H54 (cell line): ENCODE measurements at regions not wholly inside any gene's neighbourhood (a gene's known extent, or its start where the extent isn't known, plus 50 kb on each side); places are given as distances from the start of the nearest gene placed in this dataset.

Experiments used
- DNase-seq: peaks from one replicate; pipeline ENCODE4 v3.0.0; 2011; ENCODE audit warnings: low spot score, mixed read lengths; ENCODE audit not compliant: insufficient read length
- FAIRE-seq: peaks from 3 replicates; lab custom pipeline; 2011; peaks lifted over from hg19 to GRCh38; lab: Jason Lieb, UNC
- POLR2A ChIP-seq: IDR thresholded peaks from 2 replicates; pipeline ENCODE4 v1.6.1; 2011; ENCODE audit warnings: low read depth, mild to moderate bottlenecking, low read length

DNA sequence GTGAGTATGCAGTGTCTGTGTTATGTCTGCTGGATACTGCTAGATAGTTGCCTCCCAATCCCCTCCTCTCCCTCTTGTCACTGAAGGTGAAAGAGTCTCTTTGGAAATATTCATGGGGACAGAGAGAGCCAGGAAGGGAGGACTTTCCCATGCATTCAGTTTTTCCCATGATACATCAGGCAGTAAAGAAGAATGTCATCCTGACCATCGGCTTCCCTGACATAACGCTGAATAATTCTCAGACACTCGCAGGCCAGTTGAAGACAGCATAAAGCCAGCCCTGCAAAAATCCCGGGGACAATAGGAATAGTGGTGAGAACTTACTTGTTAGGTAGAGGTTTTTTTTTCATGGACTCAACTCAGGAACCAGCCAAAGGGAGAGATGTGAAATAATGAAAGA, 58.1 kb downstream of the KLF4 start:
- DNase-seq = no peak
- no peak for TF ChIP-seq POLR2A
- no peak for FAIRE-seq

- no peak for TF ChIP-seq POLR2A
- no peak for FAIRE-seq
- DNase-seq = no peak
Measured at GRCh38 chr9:107430071-107430470, 59.5 kb downstream of the KLF4 start.

GRCh38 chr9:107426126-107426525, 63.4 kb downstream of the KLF4 start:
- DNase-seq (no peak), FAIRE-seq (no peak)
- TF ChIP-seq POLR2A = no peak

DNA sequence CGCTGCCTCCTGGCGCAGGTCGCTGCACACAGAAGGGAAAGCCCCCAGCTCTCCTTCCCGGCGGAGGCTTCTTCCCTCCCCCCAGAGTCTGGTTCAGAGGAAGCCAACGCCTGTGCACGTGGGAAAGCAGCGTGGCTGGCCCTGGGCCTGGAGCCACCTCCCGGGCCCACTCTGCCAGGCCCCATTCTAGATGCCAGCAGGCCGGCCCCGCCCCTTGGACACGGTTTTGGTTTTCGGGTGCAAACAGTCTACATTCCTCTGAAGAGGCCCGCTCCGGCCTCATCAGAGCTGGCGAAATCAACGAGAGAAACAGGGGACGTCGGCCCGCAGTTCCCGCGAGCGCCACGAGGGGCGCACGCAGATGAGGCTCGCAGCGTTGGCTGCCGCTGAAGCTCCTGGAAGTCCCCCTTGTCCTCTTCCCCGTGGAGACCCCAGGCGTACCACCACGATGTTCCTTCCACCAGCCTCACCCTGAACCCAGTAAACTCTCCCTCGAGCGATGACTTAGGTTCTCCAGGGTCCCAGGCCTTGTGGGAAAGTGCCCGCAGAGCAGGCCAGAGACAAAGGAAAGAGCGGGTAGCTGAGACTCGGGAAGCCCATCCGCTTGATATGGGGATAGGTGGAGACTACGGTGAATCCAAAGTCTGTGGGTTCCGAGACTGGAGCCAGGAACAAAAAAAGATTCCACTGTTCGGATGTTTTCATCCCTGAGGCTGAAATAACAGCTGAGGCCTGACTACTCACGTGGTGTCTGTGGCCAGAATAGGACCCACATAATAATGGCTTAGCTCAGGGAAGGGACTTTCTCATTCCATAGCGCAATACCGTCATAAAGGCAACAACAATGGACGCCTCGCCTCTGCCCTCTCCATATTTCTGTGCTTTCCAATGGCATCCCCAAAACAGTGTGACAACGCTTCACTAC, 64.2 kb downstream of the KLF4 start:
- FAIRE-seq (no peak), DNase-seq (no peak)
- no peak for TF ChIP-seq POLR2A

DNA sequence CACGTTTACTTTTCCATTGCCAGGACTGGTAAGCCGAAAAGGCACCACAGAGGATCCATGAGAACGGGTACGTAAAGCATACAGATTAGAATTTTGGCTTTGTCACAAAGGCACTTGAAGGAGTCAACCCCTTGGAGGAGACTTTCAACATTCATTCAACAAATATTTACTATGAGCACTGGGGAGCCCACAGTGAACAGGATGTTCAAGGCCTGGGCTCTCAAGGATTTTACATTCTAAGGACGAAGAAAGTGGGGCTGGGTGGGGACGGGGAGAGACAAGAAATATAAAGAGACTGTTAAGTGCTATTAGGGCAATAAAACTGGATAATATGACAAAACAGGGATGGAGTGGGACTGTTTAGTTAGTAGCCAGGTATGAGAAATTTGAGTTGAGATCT, 66.0 kb downstream of the KLF4 start:
- TF ChIP-seq POLR2A = no peak
- no peak for DNase-seq
- no peak for FAIRE-seq

DNA sequence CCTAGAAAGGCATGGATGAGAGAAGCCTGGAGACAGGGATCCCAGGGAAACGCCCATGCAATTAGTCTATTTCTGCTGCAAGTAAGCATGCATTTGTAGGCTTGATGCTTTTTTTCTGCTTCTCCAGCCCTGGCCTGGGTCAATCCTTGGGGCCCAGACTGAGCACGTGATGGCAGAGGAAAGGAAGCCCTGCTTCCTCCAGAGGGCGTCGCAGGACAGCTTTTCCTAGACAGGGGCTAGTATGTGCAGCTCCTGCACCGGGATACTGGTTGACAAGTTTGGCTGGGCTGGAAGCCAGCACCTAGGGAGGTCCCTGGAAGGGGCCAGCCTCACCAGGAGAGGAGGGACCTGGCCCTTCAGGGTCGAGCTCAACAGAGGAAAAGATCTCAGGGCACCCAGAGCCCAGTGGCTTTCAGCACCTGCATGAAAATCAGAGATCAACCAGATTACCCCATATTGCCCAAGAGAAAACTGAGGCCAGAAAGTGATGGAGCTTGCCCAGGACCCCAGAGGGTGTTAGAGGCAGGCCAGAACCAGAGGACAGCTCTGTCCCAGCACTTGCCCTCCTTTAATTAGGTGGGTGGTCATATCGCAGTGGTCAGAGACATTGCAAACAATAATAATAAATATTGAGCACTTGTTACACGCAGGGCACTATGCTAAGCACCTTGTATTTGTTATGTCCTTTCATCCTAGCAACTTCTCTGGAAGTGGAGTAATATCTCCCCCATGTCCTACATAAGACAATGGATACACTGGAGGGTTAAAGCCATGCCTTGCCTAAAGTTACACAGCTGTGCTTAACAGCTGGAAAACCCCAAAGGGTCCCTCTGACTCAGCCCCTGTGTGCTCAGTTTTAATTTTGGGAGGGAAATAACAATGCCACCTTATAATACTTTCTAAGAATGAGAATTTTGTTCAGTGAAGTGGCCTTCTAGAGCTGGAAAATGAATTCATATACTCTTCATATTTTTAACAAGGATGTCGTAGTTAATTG, 67.1 kb downstream of the KLF4 start:
- peak; percentile 92 for DNase-seq
- TF ChIP-seq POLR2A = no peak
- peak; percentile 91 for FAIRE-seq

- DNase-seq (no peak), FAIRE-seq (no peak)
- no peak for TF ChIP-seq POLR2A
Measured at GRCh38 chr9:107410420-107410819, 79.1 kb downstream of the KLF4 start.

DNA sequence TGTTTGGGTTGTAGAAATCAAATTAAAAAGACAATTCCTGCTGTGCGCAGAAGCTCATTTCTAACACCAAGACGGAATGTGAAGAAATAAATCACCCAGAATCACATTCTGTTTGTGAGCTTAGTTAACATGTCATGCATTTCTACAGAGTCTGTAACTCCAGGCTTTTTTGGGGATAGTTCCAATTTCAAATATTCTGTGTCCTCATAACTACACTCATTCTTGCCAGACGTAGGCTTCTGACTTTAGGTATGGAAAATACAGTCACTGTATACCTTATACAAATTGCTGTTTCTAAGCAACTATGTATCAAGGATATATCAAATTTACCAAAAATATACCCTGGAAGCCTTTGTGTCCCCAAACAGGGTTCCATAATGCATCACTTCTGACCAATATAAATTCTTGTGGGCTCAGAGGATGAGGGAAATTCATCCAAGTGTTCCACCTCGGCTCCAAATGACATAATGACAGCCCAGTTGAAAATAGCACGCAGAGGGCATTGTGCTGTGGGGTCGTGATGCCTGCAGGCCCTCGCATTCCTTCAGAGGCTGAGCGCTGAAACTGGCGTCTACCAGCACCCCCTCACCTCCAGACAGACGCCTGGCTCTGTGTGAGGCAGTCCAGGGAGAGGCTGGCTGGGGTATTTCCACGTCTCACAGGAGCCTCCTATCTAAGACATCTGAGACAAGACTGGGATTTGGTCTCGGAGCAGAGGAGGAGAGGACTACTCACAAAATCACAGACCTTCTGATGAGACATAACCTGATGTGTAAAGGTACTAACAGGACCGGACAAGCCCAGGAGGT, 79.8 kb downstream of the KLF4 start:
- no peak for TF ChIP-seq POLR2A
- DNase-seq = no peak
- no peak for FAIRE-seq

DNA sequence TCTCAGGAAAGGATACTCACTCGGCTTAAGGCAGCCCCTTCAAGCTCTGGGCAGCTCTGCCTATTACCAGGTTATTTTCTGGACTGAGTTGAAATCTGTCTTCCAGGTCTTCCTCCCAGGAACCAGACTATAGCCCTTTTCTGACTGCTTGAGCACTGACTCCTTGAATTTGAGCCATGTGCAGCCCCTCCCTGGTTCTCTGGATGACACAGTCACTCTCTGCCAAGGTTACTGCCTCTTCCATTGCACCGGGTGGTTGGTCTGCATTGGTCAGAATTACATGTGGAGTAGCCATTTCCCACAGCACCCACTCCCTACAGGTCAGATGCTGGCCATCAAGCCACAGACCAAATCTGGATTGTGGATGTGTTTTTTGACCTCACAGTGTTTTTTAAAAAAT, 81.9 kb downstream of the KLF4 start:
- TF ChIP-seq POLR2A = no peak
- DNase-seq (no peak), FAIRE-seq (no peak)

DNA sequence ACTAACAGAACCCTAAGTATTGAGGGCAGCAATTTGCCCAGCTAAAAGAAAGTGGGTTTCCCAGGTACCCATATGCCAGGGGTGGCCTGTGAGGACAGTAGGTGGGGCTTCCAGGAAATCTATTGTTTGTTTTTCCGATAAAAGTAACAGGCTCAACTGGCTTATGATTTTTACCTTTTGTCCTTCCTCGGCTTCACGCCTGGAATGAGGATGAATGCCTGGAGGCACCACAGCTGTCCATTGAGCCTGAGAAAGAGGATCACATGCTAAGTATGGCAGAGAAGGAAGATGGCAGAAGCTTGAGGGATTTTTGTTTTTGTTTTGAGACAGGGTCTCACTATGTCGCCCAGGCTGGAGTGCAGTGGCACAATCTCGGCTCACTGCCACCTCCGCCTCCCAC, 84.1 kb downstream of the KLF4 start:
- FAIRE-seq = no peak
- no peak for TF ChIP-seq POLR2A
- DNase-seq = no peak

- TF ChIP-seq POLR2A = no peak
- FAIRE-seq (no peak), DNase-seq (no peak)
Measured at GRCh38 chr9:107404736-107405135, 84.8 kb downstream of the KLF4 start.

GRCh38 chr9:107404161-107404560, 85.4 kb downstream of the KLF4 start:
- no peak for TF ChIP-seq POLR2A
- FAIRE-seq = no peak

More at GRCh38 chr9:107404161-107404560, 85.4 kb downstream of the KLF4 start:
- DNase-seq = no peak
